GM18873 (cell line): ENCODE measurements at regions not wholly inside any gene's neighbourhood (a gene's known extent, or its start where the extent isn't known, plus 50 kb on each side); places are given as distances from the start of the nearest gene placed in this dataset.

Experiments used
- ATAC-seq: cut with Tn5 transposase; IDR thresholded peaks from one replicate; pipeline ENCODE4 v1.9.1; 2021; ENCODE audit warnings: mild to moderate bottlenecking, moderate library complexity, moderate number of reproducible peaks; ENCODE audit not compliant: unreplicated experiment, low FRiP score

DNA sequence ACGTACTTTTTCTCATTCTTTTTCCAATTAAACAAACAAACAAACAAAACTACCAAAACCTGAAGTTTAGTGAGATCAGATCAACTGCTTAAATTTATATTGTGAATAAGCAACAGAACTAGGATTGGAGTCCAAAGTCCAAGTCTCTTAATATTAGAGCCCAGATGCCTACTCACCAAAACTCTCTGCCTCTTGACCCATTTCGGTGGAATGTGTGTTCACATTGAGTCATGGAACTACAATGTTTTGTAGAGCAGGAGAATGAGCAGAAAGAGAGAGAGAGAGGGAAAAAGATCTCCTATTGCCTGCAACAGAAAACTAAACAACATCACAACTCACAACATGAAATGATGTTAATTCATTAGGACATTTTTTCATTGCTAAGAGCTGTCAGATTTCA, 751.1 kb downstream of the TLR4 start:
- ATAC-seq: no peak

DNA sequence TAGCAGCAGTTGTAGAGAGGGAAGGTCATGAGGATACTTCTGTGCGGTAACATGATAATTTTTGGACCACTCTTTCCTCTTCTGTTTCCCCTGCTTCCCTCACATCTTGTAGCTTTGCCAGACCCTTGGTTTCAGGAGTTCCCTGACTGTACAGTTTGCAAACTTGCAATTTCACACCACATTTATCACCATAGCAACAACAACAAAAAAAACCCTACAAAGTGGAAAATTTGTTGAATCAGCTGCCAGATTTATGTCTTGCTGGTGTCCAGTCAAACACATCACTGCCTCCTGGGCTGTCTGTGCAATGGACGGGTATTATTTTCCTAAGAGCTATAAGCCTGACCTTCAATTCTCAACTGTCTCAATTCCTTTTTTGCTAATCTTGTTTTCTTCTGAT, 751.6 kb downstream of the TLR4 start:
- ATAC-seq: no peak

DNA sequence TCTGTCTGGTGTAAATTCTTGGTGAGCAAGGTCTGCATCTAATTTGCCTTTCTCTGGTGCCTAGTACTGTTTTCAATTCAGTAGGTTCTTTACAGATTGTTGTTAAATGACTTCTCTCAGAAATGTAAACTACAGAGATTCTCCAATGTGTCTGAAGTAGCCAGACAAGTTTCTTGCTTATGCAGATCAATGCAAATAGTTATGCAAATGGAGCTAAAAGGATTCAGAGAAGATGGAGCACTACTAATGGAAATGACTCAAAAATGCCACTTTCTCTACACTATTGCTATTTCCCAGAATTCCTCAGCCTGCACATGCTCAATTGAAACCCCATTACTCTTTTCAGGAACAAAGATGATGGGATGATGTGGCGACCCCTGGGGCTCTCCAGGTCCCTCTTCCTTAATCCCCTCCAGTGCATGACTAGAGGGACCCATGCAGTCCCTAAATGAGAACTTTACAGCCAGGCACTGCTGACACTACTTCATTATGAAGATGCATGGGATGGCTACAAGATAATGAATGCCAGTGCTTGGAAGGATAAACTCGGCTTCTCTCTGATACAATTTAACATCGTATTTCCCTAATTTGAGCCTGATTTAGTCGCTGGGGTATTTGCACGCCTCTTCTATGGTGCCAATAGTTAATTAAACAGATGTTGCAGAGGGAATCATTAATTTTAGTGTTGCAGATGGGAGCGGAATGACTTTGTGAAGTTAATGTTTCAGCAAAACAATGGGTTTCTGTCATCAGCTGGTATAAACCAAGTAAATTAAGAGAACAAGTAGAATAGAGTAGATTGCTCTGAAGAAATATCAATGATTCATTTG, 753.2 kb downstream of the TLR4 start:
- ATAC-seq: no peak

DNA sequence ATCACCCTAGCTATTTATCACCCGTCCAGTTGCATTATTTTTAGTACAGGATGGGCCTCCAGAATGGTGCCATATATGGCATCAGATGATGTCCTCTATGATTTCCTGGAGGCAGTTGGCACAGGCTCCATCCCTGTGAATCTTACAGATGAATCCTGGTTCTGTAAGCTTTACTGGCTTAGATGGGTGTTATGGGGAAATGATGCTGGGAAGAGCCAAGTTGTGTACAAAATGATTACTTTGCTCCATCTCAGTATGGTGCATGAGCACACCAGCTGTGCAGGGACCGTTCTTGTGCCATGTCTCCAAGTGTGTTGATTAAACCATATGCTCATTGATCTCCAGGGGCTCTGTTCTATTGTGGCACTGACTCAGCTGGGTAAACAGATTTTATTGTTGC, 755.7 kb downstream of the TLR4 start:
- no peak for ATAC-seq

DNA sequence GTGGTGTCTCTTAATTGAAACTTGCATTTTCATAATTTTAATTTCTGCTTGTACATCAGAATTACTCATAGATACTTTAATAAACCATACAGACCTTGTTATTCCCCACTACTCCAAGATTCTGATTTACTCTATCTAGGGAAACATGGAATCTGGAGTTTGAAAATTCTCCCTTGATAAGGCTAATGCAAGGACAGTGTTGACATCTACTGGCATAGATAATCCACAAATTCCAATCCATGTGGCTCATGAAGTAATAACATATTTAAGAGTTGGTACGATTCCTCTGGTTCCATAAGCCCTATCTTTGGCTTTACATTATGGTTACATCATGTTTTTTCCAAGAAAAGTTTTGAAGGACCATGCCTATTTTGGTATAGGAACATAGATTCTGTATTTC, 759.2 kb downstream of the TLR4 start:
- ATAC-seq: no peak

DNA sequence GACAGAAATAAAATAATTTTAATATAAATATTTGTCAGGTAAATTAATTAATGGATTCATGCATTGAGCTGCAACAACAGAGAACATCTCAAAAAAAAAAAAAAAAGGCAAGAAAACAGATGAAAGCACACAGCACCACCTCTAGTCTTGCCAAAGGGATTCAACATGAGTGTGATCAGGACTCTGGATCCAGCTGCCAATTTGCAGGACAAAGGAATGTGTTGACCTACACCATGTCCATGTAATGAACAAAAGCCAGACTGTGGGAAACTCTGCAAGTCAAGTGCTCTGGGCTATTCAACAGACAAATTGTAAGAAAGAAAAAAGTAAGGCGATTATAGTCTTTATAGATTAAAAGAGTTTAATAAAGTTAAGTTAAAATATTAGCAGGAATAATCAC, 769.3 kb downstream of the TLR4 start:
- no peak for ATAC-seq

DNA sequence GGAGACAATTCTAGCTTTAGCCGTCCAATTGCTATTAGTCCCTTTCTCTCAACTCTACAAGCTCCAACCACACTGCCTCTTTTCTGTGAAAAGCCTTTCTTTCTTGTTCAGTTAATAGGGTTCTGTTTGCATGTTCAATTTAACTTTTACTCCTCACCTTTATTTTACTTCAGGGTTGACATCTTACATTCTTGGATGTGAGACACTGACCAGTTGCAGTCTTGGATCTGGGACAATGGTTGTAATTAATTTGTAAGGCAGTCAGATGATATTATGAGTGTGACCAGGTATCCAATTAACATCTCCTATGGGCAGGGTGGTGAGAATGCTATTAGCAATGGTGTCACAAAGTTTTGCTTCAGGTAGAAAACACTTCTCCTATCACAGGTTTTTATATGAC, 774.5 kb downstream of the TLR4 start:
- ATAC-seq: no peak

DNA sequence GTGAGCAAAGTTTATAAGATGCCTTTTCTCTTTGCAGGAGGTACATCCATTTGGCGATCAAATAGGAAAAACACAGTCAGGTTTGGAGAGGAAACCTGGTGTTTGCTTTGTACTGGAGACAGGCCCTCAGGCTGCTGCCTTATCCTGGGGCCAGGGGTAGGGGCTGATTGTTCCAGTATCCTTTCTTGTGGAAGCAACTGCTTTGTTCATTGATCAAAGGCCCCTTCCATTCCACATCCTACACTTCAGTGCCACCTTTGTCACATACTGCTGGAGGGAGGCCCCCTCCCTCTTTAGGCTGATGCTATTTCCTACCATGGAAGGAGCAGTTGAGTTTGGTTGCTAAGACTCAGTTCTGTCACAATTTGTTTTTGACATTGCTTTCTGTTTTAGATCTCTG, 778.1 kb downstream of the TLR4 start:
- no peak for ATAC-seq

DNA sequence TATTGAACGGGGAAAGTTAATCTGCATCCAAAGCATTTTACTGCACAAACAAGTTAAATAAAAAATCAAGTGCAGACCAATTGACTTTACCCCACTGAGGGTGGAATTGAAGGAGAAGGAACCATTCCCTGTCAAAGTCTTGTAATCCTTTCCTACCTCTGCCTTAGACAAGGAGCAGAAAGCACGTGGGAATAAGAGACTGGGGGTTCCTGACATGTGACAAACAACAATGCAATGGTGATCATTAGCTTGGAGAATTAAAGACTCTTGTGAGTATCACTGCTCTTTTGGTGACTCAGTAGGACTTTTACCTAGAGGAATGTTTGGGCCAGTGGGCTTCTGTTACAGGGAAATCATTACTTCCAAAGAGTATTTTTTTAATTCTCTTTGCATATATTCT, 779.5 kb downstream of the TLR4 start:
- no peak for ATAC-seq

DNA sequence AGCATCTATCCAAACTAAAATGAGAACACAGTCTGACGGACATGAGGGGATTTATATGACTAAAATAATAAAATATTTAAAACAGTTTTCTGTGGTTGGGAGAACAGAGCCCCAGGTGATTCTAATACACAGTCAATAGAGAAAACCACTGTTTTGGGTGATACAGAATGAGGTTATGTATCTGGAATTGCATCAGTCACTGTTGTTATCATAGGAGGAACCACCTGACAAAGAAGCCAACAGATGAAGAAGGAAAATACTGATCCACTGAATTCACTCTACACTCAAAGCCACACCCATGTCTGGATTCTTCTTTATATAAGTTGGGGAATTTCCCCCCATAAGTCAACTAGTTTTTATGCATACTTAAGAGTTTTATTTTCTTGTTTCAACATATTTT, 799.0 kb downstream of the TLR4 start:
- ATAC-seq: no peak

DNA sequence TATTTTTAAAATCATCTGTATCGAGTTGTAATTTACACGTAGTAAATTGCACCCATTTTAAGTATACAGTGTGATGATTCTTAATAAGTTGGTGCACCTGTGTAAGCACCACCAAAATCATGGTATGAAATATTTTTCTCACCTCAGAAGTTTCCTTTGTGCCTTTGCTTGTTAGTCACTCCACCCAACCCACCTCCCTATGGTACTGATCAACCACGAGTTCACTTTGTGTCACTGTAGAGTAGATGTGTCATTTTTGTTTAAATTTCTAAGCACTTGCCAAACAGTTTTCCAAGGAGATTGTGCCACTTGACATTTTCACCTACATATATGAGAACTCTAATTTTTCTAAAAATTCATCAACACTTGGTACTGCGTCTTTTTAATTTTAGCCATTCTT, 806.5 kb downstream of the TLR4 start:
- no peak for ATAC-seq

DNA sequence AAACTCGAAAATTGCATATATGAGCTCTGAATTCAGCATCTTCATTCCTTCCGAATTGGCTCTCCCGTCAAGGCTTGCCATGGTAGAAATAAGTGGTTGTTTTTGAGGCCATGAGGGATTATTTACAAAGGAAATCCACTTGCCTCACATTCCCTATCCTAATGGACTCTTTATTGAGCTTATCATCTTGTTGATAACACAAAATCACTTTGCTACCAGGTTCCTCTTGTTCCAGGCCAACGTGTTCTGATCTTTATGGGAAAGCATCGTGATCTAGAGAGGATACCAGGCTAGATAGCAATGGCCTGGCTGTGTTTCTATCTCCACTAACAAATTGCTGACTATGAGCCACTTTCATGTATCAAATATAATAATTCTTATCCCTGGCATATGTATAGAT, 811.7 kb downstream of the TLR4 start:
- no peak for ATAC-seq

DNA sequence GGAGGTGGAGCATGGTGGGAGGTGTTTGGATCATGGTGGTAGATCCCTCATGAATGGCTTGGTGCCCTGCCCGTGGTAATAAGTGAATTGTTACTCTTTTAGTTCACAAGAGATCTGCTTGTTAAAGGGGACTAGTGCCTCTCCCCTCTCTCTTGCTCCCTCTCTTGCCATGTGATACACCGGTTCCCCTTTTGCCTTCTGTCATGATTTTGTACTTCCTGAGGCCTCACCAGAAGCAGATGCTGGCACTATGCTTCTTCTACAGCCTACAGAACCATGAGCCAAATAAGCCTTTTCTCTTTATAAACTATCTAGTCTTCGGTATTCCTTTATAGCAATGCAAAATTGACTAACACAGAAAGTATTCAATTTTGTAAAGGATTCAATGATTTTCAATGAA, 817.1 kb downstream of the TLR4 start:
- ATAC-seq: no peak

DNA sequence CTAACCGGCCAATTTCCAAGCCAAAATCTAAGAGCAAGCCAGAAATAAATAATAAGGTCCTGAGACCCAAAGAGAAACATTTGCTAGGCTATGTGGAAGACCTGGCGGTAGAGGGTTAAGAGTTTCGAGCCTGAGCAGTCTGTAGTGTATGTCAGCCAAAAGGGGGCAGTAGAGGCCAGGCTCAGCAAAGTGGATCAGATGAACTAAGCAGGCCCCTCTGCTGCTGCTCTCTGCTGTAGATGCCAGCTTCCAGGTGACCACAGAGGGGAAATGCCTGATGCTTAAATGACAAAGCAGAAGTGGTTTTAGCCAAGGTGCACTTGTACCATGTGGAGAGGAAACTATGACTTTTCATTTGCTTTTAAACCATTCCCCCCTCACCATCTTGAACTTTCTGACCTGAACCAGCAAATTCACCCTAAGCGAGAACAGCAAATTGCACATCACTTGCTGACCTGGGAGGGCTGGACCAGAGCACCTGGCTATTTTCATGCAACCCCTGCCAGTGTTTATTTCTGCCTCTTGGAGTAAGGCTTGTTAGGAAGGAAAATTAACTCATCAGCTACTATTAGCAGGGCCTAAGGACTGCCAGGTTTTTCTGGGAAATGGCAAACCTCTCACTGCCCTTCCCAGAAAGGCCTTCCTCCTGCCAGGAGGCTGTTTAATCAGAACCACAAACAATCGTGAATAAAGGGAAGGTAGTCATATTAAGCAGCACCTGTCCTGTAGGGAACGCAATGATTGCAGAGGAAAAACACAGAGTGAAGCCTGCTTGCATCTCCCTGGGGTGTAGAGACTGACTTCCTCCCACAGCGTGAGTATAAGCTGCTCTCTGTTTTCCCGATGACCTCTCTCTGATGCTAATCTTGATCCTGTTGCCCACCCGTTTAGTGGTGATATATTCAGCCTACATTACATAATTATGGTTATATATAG, 818.2 kb downstream of the TLR4 start:
- ATAC-seq: peak; percentile 75

DNA sequence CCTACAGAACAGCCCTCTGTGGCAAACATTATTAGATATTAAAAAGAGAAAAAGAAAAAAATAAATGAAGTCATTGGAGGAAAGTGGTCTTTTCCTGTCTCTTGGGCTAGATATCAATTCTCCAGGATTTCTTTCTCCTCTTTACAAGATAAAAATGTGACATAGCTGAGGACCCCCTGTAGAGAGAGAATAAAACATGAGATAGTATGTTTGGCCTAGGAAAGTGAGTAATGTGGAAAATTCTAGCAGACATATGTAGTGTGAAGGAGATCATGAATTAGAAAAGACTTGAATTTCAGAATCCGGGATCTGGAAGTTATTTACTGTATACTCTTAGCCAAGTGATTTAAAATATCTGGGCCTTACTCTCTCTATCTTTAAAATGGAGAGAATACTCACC, 823.1 kb downstream of the TLR4 start:
- ATAC-seq: no peak

DNA sequence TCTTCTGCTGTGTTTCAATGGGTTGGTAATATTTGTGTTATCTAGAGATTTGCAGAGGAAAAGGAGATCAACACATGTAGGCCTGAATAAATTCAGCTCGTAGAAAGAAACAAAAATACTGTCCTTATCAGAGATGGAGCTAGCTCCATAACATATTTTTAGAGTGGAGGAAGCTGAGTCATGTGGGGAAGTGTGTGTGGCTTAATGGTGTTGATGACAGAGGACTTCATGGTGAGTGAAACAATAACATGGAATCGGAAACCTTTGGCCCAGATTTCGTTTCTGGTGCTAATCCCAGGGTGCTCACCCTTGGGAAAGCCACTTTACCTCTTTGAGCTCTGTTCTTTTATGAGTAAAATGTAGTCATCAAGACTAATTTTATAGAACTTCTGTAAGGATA, 825.0 kb downstream of the TLR4 start:
- peak; percentile 18 for ATAC-seq

DNA sequence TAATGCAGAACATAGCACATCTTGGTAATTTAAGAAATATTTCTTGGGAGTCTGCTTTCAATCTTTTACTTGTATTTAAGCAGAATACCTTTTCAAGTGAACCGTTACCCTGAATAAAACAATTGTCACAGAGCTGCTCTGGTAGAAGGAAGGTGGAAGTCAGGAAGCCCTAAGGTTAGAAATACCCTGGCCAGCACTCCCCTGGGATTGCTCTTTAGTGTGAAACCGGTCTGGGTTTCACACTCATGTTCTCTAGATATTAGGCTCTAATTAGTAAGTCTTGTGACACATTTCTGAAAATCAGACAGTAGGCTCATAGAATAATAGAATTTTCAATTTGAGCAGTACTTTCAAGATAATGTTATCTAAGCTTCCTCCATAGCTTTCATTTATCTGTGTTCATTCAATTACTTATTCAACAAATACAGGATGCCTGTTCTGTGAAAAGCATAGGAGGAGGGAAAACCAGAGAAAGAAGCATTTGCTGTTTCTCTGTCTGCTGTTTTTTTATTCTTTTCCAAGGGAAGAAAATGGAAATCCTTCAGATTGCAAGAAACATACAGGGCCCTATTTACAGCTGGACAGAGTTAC, 825.5 kb downstream of the TLR4 start:
- ATAC-seq: peak; percentile 86

DNA sequence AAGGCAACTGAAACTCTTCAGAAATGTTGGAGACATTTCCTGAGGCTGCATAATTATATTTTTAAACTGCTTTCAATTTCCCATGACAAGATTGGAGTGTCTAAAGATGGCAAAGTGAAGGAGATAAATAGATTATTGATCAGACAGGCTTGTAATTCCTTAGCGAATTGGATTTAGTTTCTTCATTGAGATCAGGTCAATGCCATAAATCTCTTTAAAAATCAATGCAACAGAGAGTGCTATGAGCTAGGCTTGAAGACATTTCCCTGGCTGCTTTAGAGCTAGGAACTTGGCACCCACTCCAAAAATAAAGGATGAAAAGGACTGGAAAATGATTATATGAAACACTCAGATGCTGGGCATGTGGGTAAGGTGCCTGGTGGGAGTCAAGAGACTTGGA, 828.4 kb downstream of the TLR4 start:
- no peak for ATAC-seq

DNA sequence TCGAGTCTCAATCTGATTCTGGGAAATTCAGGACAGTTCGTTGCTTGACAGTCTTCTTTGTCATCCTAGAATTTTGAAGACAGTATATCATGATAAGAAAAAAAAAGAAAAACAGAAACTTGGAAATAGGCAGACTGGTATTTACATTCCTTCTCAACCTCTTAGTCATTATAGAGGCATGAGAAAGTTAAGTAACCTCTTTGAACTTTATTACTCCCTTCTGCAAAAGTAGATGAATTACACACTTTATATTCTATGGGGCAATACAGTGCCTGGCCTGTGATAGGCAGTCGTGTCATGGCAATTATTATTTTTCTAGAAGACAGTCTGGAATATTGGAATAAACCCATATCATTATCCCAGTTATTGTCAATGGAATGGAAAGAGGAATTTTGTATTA, 828.9 kb downstream of the TLR4 start:
- no peak for ATAC-seq

DNA sequence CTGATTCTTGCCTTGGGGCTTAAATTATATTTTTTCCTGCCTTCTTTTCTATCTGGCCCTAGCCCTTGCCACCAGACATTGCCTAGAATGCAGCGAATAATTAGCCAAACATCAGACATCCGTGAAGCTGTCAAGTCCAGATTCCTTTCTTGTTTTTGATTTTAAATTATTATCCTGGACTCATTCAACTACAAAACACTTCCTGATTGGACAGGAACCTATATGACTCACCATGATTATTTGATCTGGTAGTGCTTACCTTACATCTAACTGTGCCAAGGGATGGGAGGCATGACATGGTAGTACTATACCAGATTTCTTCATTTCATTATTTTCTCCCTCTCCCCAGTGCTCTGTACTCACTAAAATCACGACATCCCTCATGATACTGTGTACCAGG, 829.6 kb downstream of the TLR4 start:
- ATAC-seq: no peak

DNA sequence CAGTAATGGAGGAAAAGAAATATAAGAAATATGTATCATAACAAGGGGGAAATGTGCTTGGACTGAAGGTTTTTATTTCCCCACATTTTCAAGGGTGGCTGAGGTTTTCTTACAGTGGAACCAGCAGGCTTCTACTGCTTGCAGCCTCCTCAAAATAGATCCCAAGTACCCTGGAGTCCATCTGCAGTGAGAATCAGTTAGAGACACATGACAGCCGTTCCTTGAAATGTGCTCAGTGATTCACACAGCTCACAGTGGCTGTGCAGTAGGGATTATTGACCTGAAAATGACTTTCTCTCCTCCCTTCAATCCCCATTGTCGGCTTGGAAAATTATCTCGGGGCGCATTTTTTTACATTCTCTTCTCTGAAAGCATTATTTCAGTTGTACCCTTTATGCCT, 832.0 kb downstream of the TLR4 start:
- ATAC-seq: no peak
